ENCODE measurements at regions not wholly inside any gene's neighbourhood (a gene's known extent, or its start where the extent isn't known, plus 50 kb on each side); places are given as distances from the start of the nearest gene placed in this dataset.

DNA sequence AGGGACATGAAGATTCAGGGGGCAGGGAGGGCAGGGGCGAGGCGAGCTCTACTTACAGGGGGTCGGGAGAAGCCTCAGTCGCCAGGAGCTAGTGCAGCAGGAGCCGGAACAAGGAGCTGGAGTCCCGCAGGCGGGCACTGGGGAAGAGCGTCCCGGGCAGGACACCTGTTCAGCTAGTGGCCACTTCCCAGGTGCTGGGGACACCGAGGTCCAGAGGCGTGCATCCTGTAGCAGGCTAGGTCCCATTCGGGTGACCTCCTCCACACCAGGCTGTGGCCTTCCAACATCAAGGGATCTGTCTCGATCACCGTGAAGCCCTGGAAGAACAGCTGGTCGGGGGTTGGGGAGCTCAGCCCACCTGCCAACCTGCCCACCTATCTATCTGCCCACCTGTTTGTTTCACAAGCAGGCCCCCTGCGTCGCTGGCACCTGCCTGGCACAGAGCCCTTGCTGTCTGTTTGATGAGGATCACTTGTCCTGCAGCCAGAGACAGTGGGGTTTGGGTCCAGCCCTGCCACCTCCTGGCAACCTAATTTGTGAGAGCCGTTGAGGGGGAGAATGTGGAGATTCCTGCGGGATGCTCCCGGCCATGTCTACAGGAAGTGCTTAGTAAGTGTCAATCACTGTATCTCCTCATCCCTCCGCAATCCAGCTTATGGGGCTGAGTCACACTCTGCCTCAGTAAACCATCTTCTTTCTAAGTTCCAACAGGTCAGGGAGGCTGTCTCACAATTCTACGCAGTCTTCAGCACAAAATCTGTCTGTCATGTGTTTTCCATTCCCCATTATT, 940.9 kb downstream of the BRD1 start:
- H3K9me3 ChIP-seq (ENCODE audit: control insufficient read depth, insufficient read depth, low read length), result no peaks in the 10 kb centered on the region; the same call in 1 of the 2 replicates

DNA sequence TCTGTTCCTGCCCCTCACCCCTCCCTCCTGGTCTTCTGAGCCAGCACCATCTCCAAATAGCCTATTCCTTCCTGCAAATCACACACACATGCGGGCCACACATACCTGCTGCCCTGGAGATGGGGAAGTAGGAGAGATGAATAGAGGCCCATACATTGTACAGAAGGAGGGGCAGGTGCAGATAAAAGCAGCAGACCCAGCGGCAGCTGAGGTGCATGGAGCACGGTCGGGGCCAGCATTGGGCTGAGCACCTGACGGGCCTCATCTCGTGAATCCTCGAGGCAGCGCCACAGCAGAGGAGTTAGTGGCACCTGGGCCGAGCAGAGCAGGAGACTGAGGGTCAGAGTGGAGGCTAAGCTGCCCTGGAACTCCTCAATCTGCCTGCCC, 941.8 kb downstream of the BRD1 start:
- no peaks in the 10 kb centered on the region for H3K9me2 ChIP-seq (replicated peaks; ENCODE audit: control insufficient read depth, low read length)
- H3K4me2 ChIP-seq (ENCODE audit: low read length), result no peak overlapping the region
- H3K27ac ChIP-seq (ENCODE audit: low read depth, low read length), result no peak overlapping the region
- TF ChIP-seq EZH2phosphoT487 (IDR thresholded peaks at IDR 0.05; ENCODE audit: borderline replicate concordance, low read length), result no peak
- TF ChIP-seq, protein P1, sequence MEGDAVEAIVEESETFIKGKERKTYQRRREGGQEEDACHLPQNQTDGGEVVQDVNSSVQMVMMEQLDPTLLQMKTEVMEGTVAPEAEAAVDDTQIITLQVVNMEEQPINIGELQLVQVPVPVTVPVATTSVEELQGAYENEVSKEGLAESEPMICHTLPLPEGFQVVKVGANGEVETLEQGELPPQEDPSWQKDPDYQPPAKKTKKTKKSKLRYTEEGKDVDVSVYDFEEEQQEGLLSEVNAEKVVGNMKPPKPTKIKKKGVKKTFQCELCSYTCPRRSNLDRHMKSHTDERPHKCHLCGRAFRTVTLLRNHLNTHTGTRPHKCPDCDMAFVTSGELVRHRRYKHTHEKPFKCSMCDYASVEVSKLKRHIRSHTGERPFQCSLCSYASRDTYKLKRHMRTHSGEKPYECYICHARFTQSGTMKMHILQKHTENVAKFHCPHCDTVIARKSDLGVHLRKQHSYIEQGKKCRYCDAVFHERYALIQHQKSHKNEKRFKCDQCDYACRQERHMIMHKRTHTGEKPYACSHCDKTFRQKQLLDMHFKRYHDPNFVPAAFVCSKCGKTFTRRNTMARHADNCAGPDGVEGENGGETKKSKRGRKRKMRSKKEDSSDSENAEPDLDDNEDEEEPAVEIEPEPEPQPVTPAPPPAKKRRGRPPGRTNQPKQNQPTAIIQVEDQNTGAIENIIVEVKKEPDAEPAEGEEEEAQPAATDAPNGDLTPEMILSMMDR (IDR thresholded peaks at IDR 0.05; ENCODE audit: low read depth, low read length, poor library complexity, severe bottlenecking), result no peak
- H3K4me3 ChIP-seq (ENCODE audit: low read length), result no peak overlapping the region
- H3K4me1 ChIP-seq (ENCODE audit: control insufficient read depth, low read length), result no peaks in the 10 kb centered on the region
- no peaks in the 10 kb centered on the region for H3K27me3 ChIP-seq (ENCODE audit: control insufficient read depth, low read length)
- H3F3A ChIP-seq (ENCODE audit: control insufficient read depth, insufficient read depth), result no peaks in the 10 kb centered on the region
- H3K79me2 ChIP-seq (ENCODE audit: control insufficient read depth, low read length), result no peaks in the 10 kb centered on the region
- H3K36me3 ChIP-seq (ENCODE audit: control insufficient read depth, low read length), result no peaks in the 10 kb centered on the region
- no peaks in the 10 kb centered on the region for H4K20me1 ChIP-seq (ENCODE audit: control insufficient read depth, insufficient read depth, low read depth, low read length)
- H3K9me3 ChIP-seq (ENCODE audit: control insufficient read depth, insufficient read depth, low read length), result no peaks in the 10 kb centered on the region; the same call in 1 of the 2 replicates

More for the DNA sequence above, 940.9 kb downstream of the BRD1 start:
- H3K79me2 ChIP-seq (ENCODE audit: control insufficient read depth, low read length), result no peaks in the 10 kb centered on the region
- no peaks in the 10 kb centered on the region for H3K4me1 ChIP-seq (ENCODE audit: control insufficient read depth, low read length)
- H3K4me2 ChIP-seq (ENCODE audit: low read length), result no peak overlapping the region
- no peaks in the 10 kb centered on the region for H3K27me3 ChIP-seq (ENCODE audit: control insufficient read depth, low read length)
- H3F3A ChIP-seq (ENCODE audit: control insufficient read depth, insufficient read depth), result no peaks in the 10 kb centered on the region
- no peaks in the 10 kb centered on the region for H3K36me3 ChIP-seq (ENCODE audit: control insufficient read depth, low read length)
- no peak overlapping the region for H3K4me3 ChIP-seq (ENCODE audit: low read length)
- no peak overlapping the region for H3K27ac ChIP-seq (ENCODE audit: low read depth, low read length)
- TF ChIP-seq, protein P1 (IDR thresholded peaks at IDR 0.05; ENCODE audit: low read depth, low read length, poor library complexity, severe bottlenecking), result no peak
- TF ChIP-seq EZH2phosphoT487 (IDR thresholded peaks at IDR 0.05; ENCODE audit: borderline replicate concordance, low read length), result no peak
- H3K9me2 ChIP-seq (replicated peaks; ENCODE audit: control insufficient read depth, low read length), result no peaks in the 10 kb centered on the region
- H4K20me1 ChIP-seq (ENCODE audit: control insufficient read depth, insufficient read depth, low read depth, low read length), result no peaks in the 10 kb centered on the region

DNA sequence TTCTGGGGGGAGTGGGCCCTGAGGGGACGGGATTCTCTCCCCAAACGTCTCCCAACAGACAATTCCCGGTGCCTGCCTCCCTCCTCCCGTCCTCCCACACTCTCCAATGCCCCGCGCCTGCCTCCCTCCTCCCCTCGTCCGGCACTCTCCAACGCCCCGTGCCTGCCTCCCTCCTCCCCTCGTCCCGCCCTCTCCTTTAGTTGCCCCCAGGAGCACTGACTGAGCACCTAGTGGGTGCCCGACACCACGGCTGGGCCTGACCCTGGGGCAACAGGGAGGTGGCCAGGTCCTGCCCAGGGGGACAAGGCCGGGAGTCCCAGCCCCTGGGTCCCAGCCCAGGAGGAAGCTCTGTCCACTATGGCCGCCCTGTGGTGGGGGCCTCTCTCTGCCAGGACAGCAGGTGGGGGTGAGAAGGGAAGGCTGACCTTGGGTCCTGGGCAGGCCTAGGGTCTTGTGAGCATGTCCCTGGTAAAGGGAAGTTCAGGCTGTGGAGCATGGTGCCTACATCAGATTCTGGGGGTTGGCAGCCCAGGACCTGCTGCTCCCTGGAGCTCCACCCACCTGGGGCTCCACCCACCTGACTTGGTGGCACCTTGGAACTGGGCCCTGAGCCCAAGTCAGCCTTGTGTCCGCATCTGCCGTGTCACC, 942.3 kb downstream of the BRD1 start:
- Histone ChIP-seq H3K4me2 (ENCODE audit: low read length) (no peak overlapping the region), H3F3A (ENCODE audit: control insufficient read depth, insufficient read depth) (no peaks in the 10 kb centered on the region), H3K4me1 (ENCODE audit: control insufficient read depth, low read length) (no peaks in the 10 kb centered on the region), H3K79me2 (ENCODE audit: control insufficient read depth, low read length) (no peaks in the 10 kb centered on the region), H3K27me3 (ENCODE audit: control insufficient read depth, low read length) (no peaks in the 10 kb centered on the region), H3K36me3 (ENCODE audit: control insufficient read depth, low read length) (no peaks in the 10 kb centered on the region), H4K20me1 (ENCODE audit: control insufficient read depth, insufficient read depth, low read depth, low read length) (no peaks in the 10 kb centered on the region), H3K27ac (ENCODE audit: low read depth, low read length) (no peak overlapping the region), H3K9me2 (replicated peaks; ENCODE audit: control insufficient read depth, low read length) (no peaks in the 10 kb centered on the region), H3K4me3 (ENCODE audit: low read length) (no peak overlapping the region), H3K9me3 (ENCODE audit: control insufficient read depth, insufficient read depth, low read length) (no peaks in the 10 kb centered on the region; the same call in 1 of the 2 replicates)
- no peak for TF ChIP-seq EZH2phosphoT487 (IDR thresholded peaks at IDR 0.05; ENCODE audit: borderline replicate concordance, low read length)

DNA sequence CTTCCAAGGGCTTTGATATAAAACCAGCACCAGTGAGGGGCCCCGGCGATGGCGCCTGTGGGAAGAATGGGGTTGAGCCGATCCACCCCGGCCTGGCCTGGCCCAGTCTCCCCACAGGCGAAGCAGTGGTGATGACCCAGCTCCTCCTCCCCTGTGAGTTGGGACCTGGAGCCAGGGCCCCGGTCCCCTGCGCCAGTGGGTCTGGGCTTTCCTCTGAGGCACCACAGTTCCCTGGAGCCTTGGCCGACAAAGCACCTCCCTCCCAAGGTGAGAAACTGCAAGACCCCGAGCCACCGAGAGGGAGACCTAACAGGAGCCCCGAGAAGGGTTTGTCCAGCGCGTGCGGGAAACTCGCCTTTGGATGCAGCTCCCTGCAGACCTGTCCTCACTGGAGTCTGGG, 942.9 kb downstream of the BRD1 start:
- H4K20me1 ChIP-seq (ENCODE audit: control insufficient read depth, insufficient read depth, low read depth, low read length), result no peaks in the 10 kb centered on the region
- H3K79me2 ChIP-seq (ENCODE audit: control insufficient read depth, low read length), result no peaks in the 10 kb centered on the region
- no peaks in the 10 kb centered on the region for H3K4me1 ChIP-seq (ENCODE audit: control insufficient read depth, low read length)
- TF ChIP-seq, protein P1 (IDR thresholded peaks at IDR 0.05; ENCODE audit: low read depth, low read length, poor library complexity, severe bottlenecking), result no peak
- no peak for TF ChIP-seq EZH2phosphoT487 (IDR thresholded peaks at IDR 0.05; ENCODE audit: borderline replicate concordance, low read length)
- no peak overlapping the region for H3K4me3 ChIP-seq (ENCODE audit: low read length)
- no peaks in the 10 kb centered on the region for H3K27me3 ChIP-seq (ENCODE audit: control insufficient read depth, low read length)
- H3K9me3 ChIP-seq (ENCODE audit: control insufficient read depth, insufficient read depth, low read length), result no peaks in the 10 kb centered on the region; the same call in 1 of the 2 replicates
- no peak overlapping the region for H3K27ac ChIP-seq (ENCODE audit: low read depth, low read length)
- H3K36me3 ChIP-seq (ENCODE audit: control insufficient read depth, low read length), result no peaks in the 10 kb centered on the region
- H3K9me2 ChIP-seq (replicated peaks; ENCODE audit: control insufficient read depth, low read length), result no peaks in the 10 kb centered on the region
- no peak overlapping the region for H3K4me2 ChIP-seq (ENCODE audit: low read length)
- H3F3A ChIP-seq (ENCODE audit: control insufficient read depth, insufficient read depth), result no peaks in the 10 kb centered on the region
